Ovary (tissue), 7 donors: ENCODE measurements at regions not wholly inside any gene's neighbourhood (a gene's known extent, or its start where the extent isn't known, plus 50 kb on each side); places are given as distances from the start of the nearest gene placed in this dataset.

Experiments
- DNase-seq, 5 donors: peaks; one replicate each; pipeline ENCODE4 v3.0.0-alpha.2; 2019 to 2020
- H3K27ac ChIP-seq, 2 donors: fragments of 200-600 bp; one replicate each; pipeline versions ENCODE4 v1.5.1 to v1.8.0; 2019 to 2022
- H3K27me3 ChIP-seq: fragments of 200-600 bp; one replicate; pipeline ENCODE4 v1.8.0; 2022
- H3K36me3 ChIP-seq: fragments of 200-600 bp; sonication (generic); one replicate; pipeline ENCODE4 v1.5.1; 2019
- H3K4me1 ChIP-seq: one replicate; pipeline ENCODE4 v1.8.1; 2013; ENCODE audit warnings: mild to moderate bottlenecking, moderate library complexity; ENCODE audit not compliant: insufficient read depth
- H3K4me3 ChIP-seq: fragments of 200-600 bp; sonication (generic); one replicate; pipeline ENCODE4 v1.5.1; 2017
- H3K9me3 ChIP-seq, 2 donors: fragments of 200-600 bp in 1 of 2; sonication (generic) in 1 of 2; one replicate each; pipeline versions ENCODE4 v1.5.1 to v1.8.1; 2013 to 2019; ENCODE audit warnings: mild to moderate bottlenecking in 1 of 2, moderate library complexity in 1 of 2
- CTCF ChIP-seq, 3 donors: fragments of 450-650 bp in 2 of 3; fragments of 200-600 bp in 1 of 3; IDR thresholded peaks; one replicate each; pipeline versions ENCODE4 v1.5.1 to v1.8.0; 2016 to 2022; ENCODE audit warnings: antibody characterized with exemption in 3 of 3, mild to moderate bottlenecking in 1 of 3
- EP300 ChIP-seq: sonication (generic); formaldehyde crosslinking; IDR thresholded peaks from one replicate; pipeline ENCODE4 v1.6.1; 2017; ENCODE audit warnings: antibody characterized with exemption
- POLR2A ChIP-seq: fragments of 450-650 bp; IDR thresholded peaks from one replicate; pipeline ENCODE4 v1.6.1; 2017; ENCODE audit warnings: antibody characterized with exemption, mild to moderate bottlenecking, moderate library complexity
- WGBS, 3 donors: extraction: QIAGEN DNeasy Blood & Tissue Kit in 1 of 3; methylation state at CpG; one replicate each; pipeline versions ENCODE4 v1.1.5 to v1.1.7; 2013 to 2017; 5-methylcytosine and 5-hydroxymethylcytosine counted together
- intact Hi-C, 4 donors: fragments of 100-400 bp; cut with DNase I; formaldehyde crosslinking; loops; one replicate each; pipeline versions ENCODE4 v1.11.0 to v1.15.1; 2022 to 2023
- donor health status: DM: no; HTN: no; CAD: no; lungs with moderate emphysema.
- donor health status: DM: no; HTN: no; CAD: no.
- donor health status: Bipolar disorder and iron deficiency.
- donor health status: DM: no; HTN: no; CAD: no.
- donor health status: DM: yes; HTN: yes; CAD: no.

GRCh38 chr11:26095340-26095739 lies 236.6 kb upstream of the ANO3 start:
- Histone ChIP-seq H3K9me3 (no peaks in the 10 kb centered on the region), H3K27ac (no peak overlapping the region), H3K27me3 (no peaks in the 10 kb centered on the region), H3K4me1 (no peaks in the 10 kb centered on the region), H3K36me3 (no peaks in the 10 kb centered on the region), H3K4me3 (no peak overlapping the region)
- TF ChIP-seq EP300 (no peak), CTCF (IDR thresholded peaks at IDR 0.05) (no peak), POLR2A (no peak)
- intact Hi-C loops, result no loop called here
- DNase-seq, result no peak
- WGBS, 3 donors, result 69 to 74% (median 71%) methylated on average over 5 of the region's 5 CpGs

- Histone ChIP-seq H3K4me3 (no peak overlapping the region), H3K27me3 (no peaks in the 10 kb centered on the region), H3K4me1 (no peaks in the 10 kb centered on the region), H3K27ac (no peak overlapping the region), H3K36me3 (no peaks in the 10 kb centered on the region), H3K9me3 (no peaks in the 10 kb centered on the region)
- intact Hi-C loops, result no loop called here
- no peak for DNase-seq
- WGBS, 3 donors, result 6 to 21% (median 9%) methylated on average over 6 of the region's 6 CpGs
- no peak for TF ChIP-seq CTCF (IDR thresholded peaks at IDR 0.05)
- no peak for TF ChIP-seq EP300
- no peak for TF ChIP-seq POLR2A
Measured at GRCh38 chr11:26096451-26096850, 235.5 kb upstream of the ANO3 start.

GRCh38 chr11:26102325-26102724 lies 229.6 kb upstream of the ANO3 start:
- no peak overlapping the region for H3K4me3 ChIP-seq
- no peak for DNase-seq
- H3K27me3 ChIP-seq, result no peaks in the 10 kb centered on the region
- no peaks in the 10 kb centered on the region for H3K4me1 ChIP-seq
- no peak overlapping the region for H3K27ac ChIP-seq
- no peaks in the 10 kb centered on the region for H3K9me3 ChIP-seq
- intact Hi-C loops, result no loop called here
- no peaks in the 10 kb centered on the region for H3K36me3 ChIP-seq
- no peak for TF ChIP-seq POLR2A
- no peak for TF ChIP-seq CTCF (IDR thresholded peaks at IDR 0.05)
- TF ChIP-seq EP300, result no peak
- 92 to 97% (median 92%) methylated on average over 5 of the region's 5 CpGs for WGBS, 3 donors

- Histone ChIP-seq H3K27me3 (no peaks in the 10 kb centered on the region), H3K9me3 (no peaks in the 10 kb centered on the region), H3K4me1 (no peaks in the 10 kb centered on the region), H3K27ac (no peak overlapping the region), H3K4me3 (no peak overlapping the region), H3K36me3 (no peaks in the 10 kb centered on the region)
- intact Hi-C loops, result no loop called here
- no peak for TF ChIP-seq POLR2A
- no peak for TF ChIP-seq EP300
- no peak for TF ChIP-seq CTCF (IDR thresholded peaks at IDR 0.05)
- WGBS, 3 donors, result 82 to 87% (median 83%) methylated on average over 4 of the region's 4 CpGs
- no peak for DNase-seq
Measured at GRCh38 chr11:26105762-26106423, 226.0 kb upstream of the ANO3 start.
